NT2/D1 (cell line): ENCODE measurements at regions not wholly inside any gene's neighbourhood (a gene's known extent, or its start where the extent isn't known, plus 50 kb on each side); places are given as distances from the start of the nearest gene placed in this dataset.

Experiments used
- SUZ12 ChIP-seq: IDR thresholded peaks from 2 replicates; pipeline ENCODE4 v1.6.1; 2011; ENCODE audit not compliant: insufficient read length, insufficient read depth; ENCODE audit errors: extremely low read depth
- YY1 ChIP-seq: IDR thresholded peaks from 2 replicates; pipeline ENCODE4 v1.6.1; 2011; ENCODE audit not compliant: insufficient read length, insufficient read depth

DNA sequence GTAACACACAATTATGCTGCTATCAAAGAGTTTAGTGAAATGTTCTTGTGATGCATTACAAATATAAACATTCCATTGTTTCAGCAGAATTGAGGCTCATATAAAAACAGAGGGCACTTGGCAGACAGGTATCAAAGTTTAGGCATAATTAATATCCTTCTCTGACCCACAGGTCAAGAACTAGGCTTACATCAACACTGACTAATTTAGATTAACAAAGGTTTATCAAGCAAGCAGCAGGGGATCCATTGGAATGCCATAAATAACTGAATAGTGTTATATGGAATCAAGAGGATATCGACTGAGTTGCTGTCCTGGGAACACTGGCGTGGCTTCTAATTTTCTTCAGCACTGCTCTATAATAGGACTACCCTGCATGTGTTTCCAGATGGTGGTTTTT is 414.5 kb upstream of the ARRDC3 start:
- TF ChIP-seq YY1, result no peak
- no peak for TF ChIP-seq SUZ12
